ENCODE measurements at regions not wholly inside any gene's neighbourhood (a gene's known extent, or its start where the extent isn't known, plus 50 kb on each side); places are given as distances from the start of the nearest gene placed in this dataset.
A peak's percentile ranks its signal among the peaks of the same experiment; 100 is the strongest.
"Not testable (repeated sequence)": the region's sequence is repeated elsewhere in the genome, so short reads cannot be mapped to it uniquely, and the experiment has no call there.

DNA sequence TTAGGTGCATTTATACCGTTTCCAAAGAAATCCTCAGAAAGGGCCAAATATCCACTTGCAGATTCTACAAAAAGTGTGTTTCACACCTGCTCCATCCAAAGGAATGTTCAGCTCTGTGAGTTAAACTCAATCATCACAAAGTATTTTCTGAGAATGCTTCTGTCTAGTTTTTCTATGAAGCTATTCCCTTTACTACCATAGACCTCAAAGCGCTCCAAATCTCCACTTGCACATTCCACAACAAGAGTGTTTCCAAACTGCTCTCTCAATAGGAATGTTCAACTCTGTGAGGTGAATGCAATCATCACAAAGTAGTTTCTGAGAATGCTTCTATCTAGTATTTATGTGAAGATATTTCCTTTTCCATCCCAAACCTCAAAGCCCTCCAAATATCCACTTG, 412.7 kb upstream of the WSB1 start:
- not testable (repeated sequence) for DNase-seq

DNA sequence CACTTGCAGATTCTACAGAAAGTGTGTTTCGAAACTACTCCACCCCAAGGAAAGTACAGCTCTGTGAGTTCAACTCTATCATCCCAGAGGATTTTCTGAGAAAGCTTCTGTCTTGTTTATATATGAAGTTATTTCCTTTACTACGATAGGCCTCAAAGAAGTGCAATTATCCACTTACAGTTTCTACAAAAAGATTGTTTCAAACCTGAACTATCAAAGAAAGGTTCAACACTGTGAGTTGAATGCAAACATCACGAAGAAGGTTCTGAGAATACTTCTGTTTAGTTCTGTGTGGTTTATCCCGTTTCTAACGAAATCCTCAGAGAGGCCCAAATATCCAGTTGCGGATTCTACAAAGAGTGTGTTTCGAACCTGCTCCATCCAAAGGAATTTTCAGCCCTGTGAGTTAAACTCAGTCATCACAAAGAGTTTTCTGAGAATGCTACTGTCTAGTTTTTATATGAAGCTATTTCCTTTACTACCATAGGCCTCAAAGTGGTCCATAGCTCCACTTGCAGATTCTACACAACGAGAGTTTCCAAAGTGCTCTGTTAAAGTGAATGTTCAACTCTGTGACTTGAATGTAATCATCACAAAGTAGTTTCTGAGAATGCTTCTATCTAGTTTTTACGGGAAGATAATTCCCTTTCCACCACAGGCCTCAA, 411.7 kb upstream of the WSB1 start:
- DNase-seq, result not testable (repeated sequence)

DNA sequence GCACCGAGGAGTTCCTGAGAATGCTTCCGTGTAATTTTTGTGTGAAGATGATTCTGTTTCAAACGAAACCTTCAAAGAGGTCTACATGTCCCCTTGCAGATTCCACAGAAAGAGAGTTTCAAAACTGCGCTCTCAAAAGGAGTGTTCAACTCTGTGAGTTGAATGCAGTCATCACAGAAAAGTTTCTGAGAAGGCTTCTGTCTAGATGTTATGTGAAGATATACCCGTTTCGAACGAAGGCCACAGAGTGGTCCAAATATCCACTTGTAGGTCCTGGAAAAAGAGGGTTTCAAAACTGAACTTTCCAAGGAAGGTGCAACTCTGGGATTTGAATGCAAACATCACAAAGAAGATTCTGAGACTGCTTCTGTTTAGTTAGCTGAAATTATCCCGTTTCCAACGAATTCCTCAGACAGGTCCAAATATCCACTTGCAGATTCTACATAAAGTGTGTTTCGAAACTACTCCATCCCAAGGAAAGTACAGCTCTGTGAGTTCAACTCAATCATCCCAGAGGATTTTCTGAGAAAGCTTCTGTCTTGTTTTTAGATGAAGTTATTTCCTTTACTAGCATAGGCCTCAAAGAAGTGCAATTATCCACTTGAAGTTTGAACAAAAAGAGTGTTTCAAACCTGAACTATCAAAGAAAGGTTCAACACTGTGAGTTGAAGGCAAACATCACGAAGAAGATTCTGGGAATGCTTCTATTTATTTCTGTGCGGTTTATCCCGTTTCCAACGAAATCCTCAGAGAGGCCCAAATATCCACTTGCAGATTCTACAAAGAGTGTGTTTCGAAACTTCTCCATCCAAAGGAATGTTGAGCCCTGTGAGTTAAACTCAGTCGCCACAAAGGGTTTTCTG, 409.8 kb upstream of the WSB1 start:
- not testable (repeated sequence) for DNase-seq

- DNase-seq, result not testable (repeated sequence)
These were observed 409.2 kb upstream of the WSB1 start for GRCh38 chr17:26884741-26885059.

DNA sequence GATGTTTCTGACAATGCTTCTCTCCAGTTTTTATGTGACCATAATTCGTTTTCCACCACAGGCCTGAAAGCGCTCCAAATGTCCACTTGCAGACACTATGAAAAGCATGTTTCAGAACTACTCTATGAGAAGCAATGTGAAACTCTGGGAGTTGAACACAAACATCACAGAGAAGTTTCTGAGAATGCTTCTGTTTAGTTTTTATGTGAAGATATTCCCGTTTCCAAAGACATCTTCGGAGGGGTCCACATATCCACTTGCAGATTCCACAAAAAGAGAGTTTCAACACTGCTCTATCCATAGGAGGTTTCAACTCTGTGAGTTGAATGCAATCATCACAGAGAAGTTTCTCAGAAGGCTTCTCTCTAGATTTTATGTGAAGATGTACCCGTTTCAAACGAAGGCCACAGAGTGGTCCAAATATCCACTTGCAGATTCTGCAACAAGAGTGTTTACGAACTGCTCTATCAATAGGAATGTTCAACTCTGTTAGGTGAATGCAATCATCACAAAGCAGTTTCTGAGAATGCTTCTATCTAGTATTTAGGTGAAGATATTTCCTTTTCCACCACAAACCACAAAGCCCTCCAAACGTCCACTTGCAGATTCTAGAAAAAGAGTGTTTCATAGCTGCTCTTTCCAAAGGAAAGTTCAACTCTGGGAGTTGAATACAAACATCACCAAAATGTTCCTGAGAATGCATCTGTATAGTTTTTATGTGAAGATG, 408.5 kb upstream of the WSB1 start:
- peak; percentile 70 for DNase-seq

Data from CD4-positive, alpha-beta T cell treated with Interleukin-12 subunit alpha and Interleukin-12 subunit beta, for 1 hour (primary cell).